Liver (tissue), 2 donors: ENCODE measurements at regions not wholly inside any gene's neighbourhood (a gene's known extent, or its start where the extent isn't known, plus 50 kb on each side); places are given as distances from the start of the nearest gene placed in this dataset.

Source experiments
- REST ChIP-seq: IDR thresholded peaks from 2 replicates; pipeline ENCODE4 v1.6.1; 2016; ENCODE audit warnings: antibody characterized with exemption, mild to moderate bottlenecking
- YY1 ChIP-seq: IDR thresholded peaks from 2 replicates; pipeline ENCODE4 v1.6.1; 2016; ENCODE audit warnings: antibody characterized with exemption, mild to moderate bottlenecking
- TF ChIP-seq, protein P1 (sequence below): fragments of 150-350 bp; IDR thresholded peaks from 2 replicates; pipeline ENCODE4 v1.5.1; 2017; ENCODE audit warnings: improper control_type of control experiment, low read depth, low read length; ENCODE audit not compliant: missing input control
- donor health status: healthy.

- TF ChIP-seq, protein P1, sequence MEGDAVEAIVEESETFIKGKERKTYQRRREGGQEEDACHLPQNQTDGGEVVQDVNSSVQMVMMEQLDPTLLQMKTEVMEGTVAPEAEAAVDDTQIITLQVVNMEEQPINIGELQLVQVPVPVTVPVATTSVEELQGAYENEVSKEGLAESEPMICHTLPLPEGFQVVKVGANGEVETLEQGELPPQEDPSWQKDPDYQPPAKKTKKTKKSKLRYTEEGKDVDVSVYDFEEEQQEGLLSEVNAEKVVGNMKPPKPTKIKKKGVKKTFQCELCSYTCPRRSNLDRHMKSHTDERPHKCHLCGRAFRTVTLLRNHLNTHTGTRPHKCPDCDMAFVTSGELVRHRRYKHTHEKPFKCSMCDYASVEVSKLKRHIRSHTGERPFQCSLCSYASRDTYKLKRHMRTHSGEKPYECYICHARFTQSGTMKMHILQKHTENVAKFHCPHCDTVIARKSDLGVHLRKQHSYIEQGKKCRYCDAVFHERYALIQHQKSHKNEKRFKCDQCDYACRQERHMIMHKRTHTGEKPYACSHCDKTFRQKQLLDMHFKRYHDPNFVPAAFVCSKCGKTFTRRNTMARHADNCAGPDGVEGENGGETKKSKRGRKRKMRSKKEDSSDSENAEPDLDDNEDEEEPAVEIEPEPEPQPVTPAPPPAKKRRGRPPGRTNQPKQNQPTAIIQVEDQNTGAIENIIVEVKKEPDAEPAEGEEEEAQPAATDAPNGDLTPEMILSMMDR, result no peak
- TF ChIP-seq YY1, result no peak
- TF ChIP-seq REST, result no peak
Observed at GRCh38 chr3:99016452-99016851, 115.0 kb upstream of the DCBLD2 start.
